ENCODE measurements at regions not wholly inside any gene's neighbourhood (a gene's known extent, or its start where the extent isn't known, plus 50 kb on each side); places are given as distances from the start of the nearest gene placed in this dataset.
"Not testable (repeated sequence)": the region's sequence is repeated elsewhere in the genome, so short reads cannot be mapped to it uniquely, and the experiment has no call there.

DNA sequence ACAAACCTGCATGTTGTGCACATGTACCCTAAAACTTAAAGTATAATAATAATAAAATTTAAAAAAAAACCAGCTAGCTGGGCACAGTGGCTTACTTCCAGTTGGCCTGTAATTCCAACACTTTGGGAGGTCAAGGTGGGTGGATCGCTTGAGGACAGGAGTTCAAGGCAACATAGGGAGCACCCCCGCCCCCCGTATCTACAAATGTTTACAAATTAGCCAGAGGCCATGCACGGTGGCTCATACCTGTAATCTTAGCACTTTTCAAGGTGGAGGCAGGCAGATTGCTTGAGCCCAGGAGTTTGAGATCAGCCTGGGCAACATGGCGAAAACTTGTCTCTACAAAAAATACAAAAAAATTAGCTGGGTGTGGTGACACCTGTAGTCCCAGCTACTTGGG lies 58.3 kb upstream of the NXT1 start:
- H3K27me3 ChIP-seq (ENCODE audit: control insufficient read depth in 3 of 3, insufficient read depth in 3 of 3, low read length in 3 of 3); H3K4me3 ChIP-seq (ENCODE audit: low read depth in 1 of 3, low read length in 3 of 3); H3K9me3 ChIP-seq (ENCODE audit: control insufficient read depth in 2 of 2, insufficient read depth in 1 of 2, low read depth in 1 of 2, low read length in 1 of 2); H3K36me3 ChIP-seq (ENCODE audit: control insufficient read depth in 3 of 3, insufficient read depth in 2 of 3, low read depth in 1 of 3, low read length in 3 of 3); FAIRE-seq; DNase-seq; H3K27ac ChIP-seq (ENCODE audit: low read depth in 1 of 3, low read length in 2 of 3); H3K4me1 ChIP-seq (ENCODE audit: control insufficient read depth in 3 of 3, insufficient read depth in 2 of 3, low read depth in 1 of 3, low read length in 2 of 3): not testable (repeated sequence)
- WGBS, 3 donors, result 54 to 81% (median 60%) methylated on average over 5 of the region's 5 CpGs

DNA sequence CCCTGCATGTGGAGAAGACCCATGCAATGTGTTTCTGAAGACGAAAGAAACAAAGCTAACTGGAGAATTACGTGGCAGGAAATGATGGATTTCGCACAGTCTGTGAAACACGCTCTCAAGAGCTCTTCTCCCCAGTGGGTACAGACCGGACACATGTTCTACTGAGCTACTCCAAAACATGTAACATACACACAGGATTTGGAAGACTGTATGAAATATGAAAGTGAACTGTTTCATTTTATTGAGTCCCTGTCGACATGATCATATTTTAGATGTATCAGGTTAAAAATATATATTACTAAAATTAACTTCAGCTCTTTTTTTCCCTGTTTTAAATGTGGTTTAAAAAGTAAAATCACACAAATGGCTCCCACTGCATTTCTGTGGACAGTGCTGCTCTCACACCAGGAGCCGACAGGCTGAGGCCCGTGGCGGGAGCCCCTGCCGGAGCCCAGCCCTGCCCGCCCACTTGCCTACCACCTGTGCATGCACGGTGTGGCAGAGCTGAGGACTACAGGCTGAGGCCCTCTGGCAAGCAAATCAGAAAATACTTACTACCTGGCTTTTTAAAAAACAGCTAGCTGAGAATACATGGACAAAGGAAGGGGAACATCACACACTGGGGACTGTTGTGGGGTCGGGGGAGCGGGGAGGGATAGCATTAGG lies 58.9 kb upstream of the NXT1 start:
- Histone ChIP-seq H3K9me3 (ENCODE audit: control insufficient read depth in 2 of 2, insufficient read depth in 1 of 2, low read depth in 1 of 2, low read length in 1 of 2) (no peaks in the 10 kb centered on the region), H3K27ac (ENCODE audit: low read depth in 1 of 3, low read length in 2 of 3) (no peak overlapping the region), H3K4me3 (ENCODE audit: low read depth in 1 of 3, low read length in 3 of 3) (no peak overlapping the region), H3K27me3 (ENCODE audit: control insufficient read depth in 3 of 3, insufficient read depth in 3 of 3, low read length in 3 of 3) (peaks cover 0 to 3% (median 0%) of the 10 kb centered on the region in 3 donors), H3K4me1 (ENCODE audit: control insufficient read depth in 3 of 3, insufficient read depth in 2 of 3, low read depth in 1 of 3, low read length in 2 of 3) (peaks cover 0 to 5% (median 0%) of the 10 kb centered on the region in 3 donors), H3K36me3 (ENCODE audit: control insufficient read depth in 3 of 3, insufficient read depth in 2 of 3, low read depth in 1 of 3, low read length in 3 of 3) (no peaks in the 10 kb centered on the region)
- 88 to 91% (median 90%) methylated on average over 14 of the region's 14 CpGs for WGBS, 3 donors
- FAIRE-seq (no peak), DNase-seq (no peak)

DNA sequence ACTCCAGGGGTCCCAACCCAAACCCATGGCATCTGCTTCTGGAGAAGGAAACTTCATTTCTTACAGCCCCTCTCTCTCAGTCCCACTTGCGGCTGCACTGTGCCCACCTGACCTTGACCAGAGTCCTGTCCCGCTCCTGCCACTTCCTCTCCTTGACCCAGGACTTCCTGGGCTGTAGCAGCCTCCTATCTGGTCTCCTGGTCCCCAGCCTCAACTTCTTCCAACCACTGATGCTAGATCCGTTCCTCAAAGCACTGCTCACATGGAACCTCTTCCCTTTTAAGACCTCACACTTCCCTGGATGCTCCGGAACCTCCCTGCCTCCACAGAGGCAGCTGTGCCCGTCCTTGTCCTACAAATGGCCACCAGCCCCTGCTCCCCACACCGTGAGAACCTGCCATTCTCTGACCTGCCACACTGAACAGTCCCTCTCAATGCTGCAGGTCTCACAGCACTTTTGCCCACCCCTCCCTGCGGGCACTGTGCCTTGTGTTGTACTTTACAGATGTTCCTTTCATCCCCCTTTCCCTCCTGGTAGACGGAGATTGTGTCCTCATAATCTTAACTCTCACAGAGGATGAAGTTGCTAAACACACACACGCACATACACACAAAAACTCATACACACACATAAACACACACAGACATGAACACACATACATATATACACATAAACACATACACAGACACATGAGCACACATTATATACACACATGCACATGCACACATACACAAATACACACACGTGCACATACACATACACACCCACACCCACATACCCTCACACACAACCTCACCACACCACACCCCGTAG lies 59.6 kb upstream of the NXT1 start:
- no peak for DNase-seq
- Histone ChIP-seq H3K27me3 (ENCODE audit: control insufficient read depth in 3 of 3, insufficient read depth in 3 of 3, low read length in 3 of 3) (peaks cover 0 to 3% (median 0%) of the 10 kb centered on the region in 3 donors), H3K4me3 (ENCODE audit: low read depth in 1 of 3, low read length in 3 of 3) (no peak overlapping the region), H3K9me3 (ENCODE audit: control insufficient read depth in 2 of 2, insufficient read depth in 1 of 2, low read depth in 1 of 2, low read length in 1 of 2) (no peaks in the 10 kb centered on the region), H3K4me1 (ENCODE audit: control insufficient read depth in 3 of 3, insufficient read depth in 2 of 3, low read depth in 1 of 3, low read length in 2 of 3) (peaks cover 0 to 5% (median 0%) of the 10 kb centered on the region in 3 donors), H3K36me3 (ENCODE audit: control insufficient read depth in 3 of 3, insufficient read depth in 2 of 3, low read depth in 1 of 3, low read length in 3 of 3) (no peaks in the 10 kb centered on the region), H3K27ac (ENCODE audit: low read depth in 1 of 3, low read length in 2 of 3) (no peak overlapping the region)
- WGBS, 3 donors, result 75 to 85% (median 77%) methylated on average over 11 of the region's 11 CpGs
- FAIRE-seq, result no peak

DNA sequence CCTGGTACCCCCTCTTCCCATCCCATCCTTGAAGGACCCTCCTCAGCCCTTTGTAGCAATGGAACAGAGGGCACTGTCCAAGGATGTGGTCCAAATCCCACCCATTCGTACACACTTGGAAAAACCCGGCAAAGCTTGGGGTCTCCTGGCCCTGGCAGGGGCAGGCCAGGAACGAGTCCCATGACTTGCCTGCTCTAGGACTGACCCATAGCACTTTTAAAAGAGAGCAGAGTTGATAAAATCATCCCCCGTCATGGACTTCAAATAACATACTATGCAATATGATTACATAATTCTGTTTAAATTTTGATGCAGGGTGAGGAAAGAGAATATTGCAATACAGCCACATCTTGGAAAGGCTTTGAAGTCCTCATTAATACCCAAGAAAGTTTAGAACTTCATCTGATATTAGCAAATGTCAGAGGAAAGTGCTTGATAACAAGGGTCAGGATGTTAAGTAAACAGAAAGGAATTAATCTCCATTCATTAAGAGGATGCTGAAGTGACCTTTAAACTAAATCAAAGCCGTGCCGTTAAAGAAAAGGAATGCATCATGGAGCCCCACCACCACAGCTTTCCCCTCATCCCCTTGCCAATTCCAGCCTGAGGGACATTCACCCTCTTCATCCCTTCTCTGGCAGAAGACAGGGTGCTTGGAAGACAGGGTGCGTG lies 60.7 kb upstream of the NXT1 start:
- DNase-seq (no peak), FAIRE-seq (no peak)
- Histone ChIP-seq H3K4me1 (ENCODE audit: control insufficient read depth in 3 of 3, insufficient read depth in 2 of 3, low read depth in 1 of 3, low read length in 2 of 3) (peaks cover 0 to 5% (median 0%) of the 10 kb centered on the region in 3 donors), H3K4me3 (ENCODE audit: low read depth in 1 of 3, low read length in 3 of 3) (no peak overlapping the region), H3K27me3 (ENCODE audit: control insufficient read depth in 3 of 3, insufficient read depth in 3 of 3, low read length in 3 of 3) (peaks cover 0 to 3% (median 0%) of the 10 kb centered on the region in 3 donors), H3K27ac (ENCODE audit: low read depth in 1 of 3, low read length in 2 of 3) (no peak overlapping the region), H3K9me3 (ENCODE audit: control insufficient read depth in 2 of 2, insufficient read depth in 1 of 2, low read depth in 1 of 2, low read length in 1 of 2) (no peaks in the 10 kb centered on the region), H3K36me3 (ENCODE audit: control insufficient read depth in 3 of 3, insufficient read depth in 2 of 3, low read depth in 1 of 3, low read length in 3 of 3) (no peaks in the 10 kb centered on the region)
- 26 to 55% (median 32%) methylated on average over 7 of the region's 7 CpGs for WGBS, 3 donors

DNA sequence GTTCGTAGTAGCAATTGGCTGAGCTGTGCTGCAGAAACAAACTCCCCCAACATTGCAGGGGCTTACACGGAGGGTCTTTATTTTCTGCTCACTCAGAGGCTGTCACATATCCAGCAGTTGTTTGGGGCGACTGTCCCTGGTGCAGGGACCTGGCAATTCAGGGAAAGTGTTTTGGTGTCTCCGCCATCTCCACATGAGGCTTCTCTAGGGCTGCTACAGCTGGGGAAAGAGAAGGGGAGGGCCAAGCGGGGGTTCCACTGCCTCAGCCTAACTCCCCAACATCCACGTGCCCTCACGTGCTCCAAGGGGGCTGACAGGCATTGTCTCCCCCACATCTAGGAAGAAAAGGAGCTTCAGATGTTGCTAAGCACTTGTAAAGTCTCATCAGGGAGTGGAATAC lies 61.3 kb upstream of the NXT1 start:
- peaks cover 0 to 5% (median 0%) of the 10 kb centered on the region in 3 donors for H3K4me1 ChIP-seq (ENCODE audit: control insufficient read depth in 3 of 3, insufficient read depth in 2 of 3, low read depth in 1 of 3, low read length in 2 of 3)
- no peak for FAIRE-seq
- H3K36me3 ChIP-seq (ENCODE audit: control insufficient read depth in 3 of 3, insufficient read depth in 2 of 3, low read depth in 1 of 3, low read length in 3 of 3), result no peaks in the 10 kb centered on the region
- DNase-seq, result no peak
- no peak overlapping the region for H3K27ac ChIP-seq (ENCODE audit: low read depth in 1 of 3, low read length in 2 of 3)
- H3K9me3 ChIP-seq (ENCODE audit: control insufficient read depth in 2 of 2, insufficient read depth in 1 of 2, low read depth in 1 of 2, low read length in 1 of 2), result no peaks in the 10 kb centered on the region
- H3K4me3 ChIP-seq (ENCODE audit: low read depth in 1 of 3, low read length in 3 of 3), result no peak overlapping the region
- WGBS, 3 donors, result 67 to 83% (median 68%) methylated on average over 7 of the region's 7 CpGs
- peaks cover 0 to 3% (median 0%) of the 10 kb centered on the region in 3 donors for H3K27me3 ChIP-seq (ENCODE audit: control insufficient read depth in 3 of 3, insufficient read depth in 3 of 3, low read length in 3 of 3)

DNA sequence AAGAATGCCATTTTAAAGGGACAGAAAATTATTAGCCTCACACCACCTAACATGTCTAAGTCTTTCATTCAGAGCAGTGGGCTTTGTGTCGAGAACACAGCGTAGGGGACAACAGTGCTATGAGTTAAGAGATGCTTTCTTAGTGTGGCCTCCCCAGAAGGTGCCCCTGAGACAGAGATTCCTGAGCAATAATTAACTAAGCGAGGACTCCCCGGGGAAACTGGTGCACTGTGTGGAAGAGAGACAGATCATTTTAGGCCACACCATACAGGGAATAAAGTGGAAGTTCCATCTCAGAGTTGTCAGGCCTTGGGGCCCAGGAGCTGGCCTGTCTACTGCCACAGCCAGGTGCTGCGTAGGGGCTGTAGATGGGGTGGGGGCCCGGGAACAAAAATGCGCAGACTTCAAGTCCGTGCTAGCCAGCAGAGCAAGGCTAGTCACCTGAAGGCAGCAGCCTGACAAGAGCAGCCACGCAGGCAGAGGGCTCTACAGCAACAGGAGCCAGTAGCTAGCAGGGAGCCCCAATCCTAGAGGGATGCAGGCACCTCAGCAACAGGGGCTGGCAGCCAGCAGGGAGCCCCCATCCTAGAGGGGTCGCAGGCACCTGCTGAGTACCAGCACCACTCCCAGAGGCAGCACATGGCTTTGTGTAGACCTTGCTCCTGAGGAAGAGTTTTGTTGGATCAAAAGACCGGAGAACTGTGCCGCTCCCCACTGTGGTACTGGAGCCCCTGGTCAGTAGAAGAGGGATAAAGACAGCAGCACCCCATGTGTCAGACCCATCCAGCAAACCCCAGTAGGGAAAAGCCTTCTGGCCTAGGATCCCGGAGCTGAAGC lies 63.0 kb upstream of the NXT1 start:
- 51 to 71% (median 61%) methylated on average over 13 of the region's 13 CpGs for WGBS, 3 donors
- no peak for FAIRE-seq

DNA sequence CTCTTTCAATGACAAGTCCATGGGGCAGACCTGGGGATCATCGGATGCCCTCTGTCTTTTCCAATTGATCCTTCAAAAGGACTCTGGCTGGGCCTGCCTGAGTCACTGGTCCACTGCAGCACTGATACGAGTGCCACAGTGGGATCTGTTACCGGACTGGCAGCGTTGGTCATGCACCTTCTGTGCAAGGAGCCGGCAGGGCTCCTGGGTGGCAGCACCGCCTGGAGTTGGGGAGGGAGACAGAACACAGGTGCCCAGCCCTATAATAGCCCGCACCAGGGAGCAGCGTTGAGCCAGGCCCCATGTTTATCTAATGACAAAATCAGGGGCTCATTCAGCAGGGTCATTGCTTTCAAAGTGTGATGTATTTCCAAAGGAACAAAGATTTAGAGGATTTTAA lies 64.2 kb upstream of the NXT1 start:
- FAIRE-seq (no peak), DNase-seq (no peak)
- H3K4me1 ChIP-seq (ENCODE audit: control insufficient read depth in 3 of 3, insufficient read depth in 2 of 3, low read depth in 1 of 3, low read length in 2 of 3), result peaks cover 0 to 3% (median 0%) of the 10 kb centered on the region in 3 donors
- H3K27ac ChIP-seq (ENCODE audit: low read depth in 1 of 3, low read length in 2 of 3), result no peak overlapping the region
- peaks cover 0 to 3% (median 0%) of the 10 kb centered on the region in 3 donors for H3K27me3 ChIP-seq (ENCODE audit: control insufficient read depth in 3 of 3, insufficient read depth in 3 of 3, low read length in 3 of 3)
- WGBS, 3 donors, result 86 to 91% (median 90%) methylated on average over 8 of the region's 8 CpGs
- H3K9me3 ChIP-seq (ENCODE audit: control insufficient read depth in 2 of 2, insufficient read depth in 1 of 2, low read depth in 1 of 2, low read length in 1 of 2), result no peaks in the 10 kb centered on the region
- H3K4me3 ChIP-seq (ENCODE audit: low read depth in 1 of 3, low read length in 3 of 3), result no peak overlapping the region
- H3K36me3 ChIP-seq (ENCODE audit: control insufficient read depth in 3 of 3, insufficient read depth in 2 of 3, low read depth in 1 of 3, low read length in 3 of 3), result no peaks in the 10 kb centered on the region

More for the DNA sequence above, 63.0 kb upstream of the NXT1 start:
- Histone ChIP-seq H3K9me3 (ENCODE audit: control insufficient read depth in 2 of 2, insufficient read depth in 1 of 2, low read depth in 1 of 2, low read length in 1 of 2) (no peaks in the 10 kb centered on the region), H3K27me3 (ENCODE audit: control insufficient read depth in 3 of 3, insufficient read depth in 3 of 3, low read length in 3 of 3) (peaks cover 0 to 3% (median 0%) of the 10 kb centered on the region in 3 donors), H3K4me3 (ENCODE audit: low read depth in 1 of 3, low read length in 3 of 3) (no peak overlapping the region), H3K4me1 (ENCODE audit: control insufficient read depth in 3 of 3, insufficient read depth in 2 of 3, low read depth in 1 of 3, low read length in 2 of 3) (peaks cover 0 to 3% (median 0%) of the 10 kb centered on the region in 3 donors), H3K36me3 (ENCODE audit: control insufficient read depth in 3 of 3, insufficient read depth in 2 of 3, low read depth in 1 of 3, low read length in 3 of 3) (no peaks in the 10 kb centered on the region), H3K27ac (ENCODE audit: low read depth in 1 of 3, low read length in 2 of 3) (no peak overlapping the region)
- DNase-seq, result peak in 1 of 2 donors; percentile 6

DNA sequence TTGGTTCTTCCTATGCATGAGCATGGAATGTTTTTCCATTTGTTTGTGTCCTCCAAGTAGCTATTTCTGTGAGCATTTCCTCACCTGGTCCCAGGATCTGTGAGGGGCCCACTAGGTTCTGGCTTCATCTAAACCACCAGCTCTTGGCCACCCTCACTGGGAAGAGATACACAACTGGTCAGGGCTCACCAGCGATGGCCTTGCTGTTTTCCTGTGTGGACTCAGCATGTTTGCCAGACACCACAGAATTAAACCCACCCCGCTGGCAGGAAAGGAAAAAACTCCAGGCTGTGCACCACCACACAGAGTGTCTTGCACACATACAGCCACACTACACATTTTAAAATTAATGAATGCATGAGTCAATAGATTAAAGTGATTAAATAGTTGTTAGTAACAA lies 65.1 kb upstream of the NXT1 start:
- FAIRE-seq (no peak), DNase-seq (no peak)

More for the DNA sequence above, 65.1 kb upstream of the NXT1 start:
- 83 to 98% (median 91%) methylated on average over 2 of the region's 2 CpGs for WGBS, 3 donors
- H3K27me3 ChIP-seq (ENCODE audit: control insufficient read depth in 3 of 3, insufficient read depth in 3 of 3, low read length in 3 of 3), result peaks cover 0 to 3% (median 0%) of the 10 kb centered on the region in 3 donors
- H3K4me1 ChIP-seq (ENCODE audit: control insufficient read depth in 3 of 3, insufficient read depth in 2 of 3, low read depth in 1 of 3, low read length in 2 of 3), result peaks cover 0 to 3% (median 0%) of the 10 kb centered on the region in 3 donors
- no peaks in the 10 kb centered on the region for H3K36me3 ChIP-seq (ENCODE audit: control insufficient read depth in 3 of 3, insufficient read depth in 2 of 3, low read depth in 1 of 3, low read length in 3 of 3)
- H3K9me3 ChIP-seq (ENCODE audit: control insufficient read depth in 2 of 2, insufficient read depth in 1 of 2, low read depth in 1 of 2, low read length in 1 of 2), result no peaks in the 10 kb centered on the region
- no peak overlapping the region for H3K4me3 ChIP-seq (ENCODE audit: low read depth in 1 of 3, low read length in 3 of 3)
- no peak overlapping the region for H3K27ac ChIP-seq (ENCODE audit: low read depth in 1 of 3, low read length in 2 of 3)
